Muscle layer of colon (tissue), 2 donors: ENCODE measurements at regions not wholly inside any gene's neighbourhood (a gene's known extent, or its start where the extent isn't known, plus 50 kb on each side); places are given as distances from the start of the nearest gene placed in this dataset.

Experiments used
- H3K27ac ChIP-seq: one replicate; pipeline ENCODE4 v1.7.0; 2013; ENCODE audit warnings: low read depth, mild to moderate bottlenecking, low read length, moderate library complexity
- H3K27me3 ChIP-seq, 2 donors: one replicate each; pipeline ENCODE4 v1.7.0; 2013; ENCODE audit warnings: low read length in 2 of 2, mild to moderate bottlenecking in 2 of 2; ENCODE audit not compliant: insufficient read depth in 2 of 2, control insufficient read depth in 1 of 2
- H3K36me3 ChIP-seq: one replicate; pipeline ENCODE4 v1.7.0; 2013; ENCODE audit warnings: mild to moderate bottlenecking, low read length; ENCODE audit not compliant: insufficient read depth
- H3K4me1 ChIP-seq: one replicate; pipeline ENCODE4 v1.7.0; 2013; ENCODE audit warnings: mild to moderate bottlenecking, low read length; ENCODE audit not compliant: insufficient read depth
- H3K4me3 ChIP-seq, 2 donors: one replicate each; pipeline ENCODE4 v1.7.0; 2013; ENCODE audit warnings: low read length in 2 of 2, low read depth in 1 of 2, mild to moderate bottlenecking in 1 of 2, moderate library complexity in 1 of 2
- H3K9ac ChIP-seq: one replicate; pipeline ENCODE4 v1.7.0; 2013; ENCODE audit warnings: low read length
- H3K9me3 ChIP-seq: one replicate; pipeline ENCODE4 v1.7.0; 2013; ENCODE audit warnings: mild to moderate bottlenecking, low read length
- donor health status: abdominal sarcoma.
- donor health status: Adenocarcinoma of cecum.

DNA sequence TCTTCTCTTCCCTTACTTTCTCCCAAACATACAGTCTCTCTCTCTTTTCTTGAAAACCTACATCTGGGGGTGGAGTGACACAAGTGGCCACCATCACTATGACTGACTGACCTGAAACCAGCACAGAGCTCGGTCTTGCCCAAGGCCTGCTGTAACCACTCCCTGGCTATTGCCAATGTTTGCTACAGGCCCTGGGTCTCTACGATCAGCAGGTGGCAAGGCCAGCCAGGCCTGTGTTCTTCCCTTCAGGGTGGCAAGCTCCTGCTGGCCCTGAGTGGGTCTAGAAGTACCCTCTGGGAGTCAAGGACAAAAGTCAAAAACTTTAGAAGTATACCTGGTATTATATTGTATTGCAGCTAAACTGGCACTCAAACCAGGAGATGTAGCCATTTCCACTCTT is 140.9 kb upstream of the TGFBR2 start:
- Histone ChIP-seq H3K4me3 (peak overlapping the region in 1 of 2 donors; percentile 21), H3K27me3 (no peaks in the 10 kb centered on the region), H3K9ac (no peak overlapping the region), H3K36me3 (no peaks in the 10 kb centered on the region), H3K27ac (peak overlapping the region; percentile 18), H3K9me3 (no peaks in the 10 kb centered on the region), H3K4me1 (peaks cover 34% of the 10 kb centered on the region)

DNA sequence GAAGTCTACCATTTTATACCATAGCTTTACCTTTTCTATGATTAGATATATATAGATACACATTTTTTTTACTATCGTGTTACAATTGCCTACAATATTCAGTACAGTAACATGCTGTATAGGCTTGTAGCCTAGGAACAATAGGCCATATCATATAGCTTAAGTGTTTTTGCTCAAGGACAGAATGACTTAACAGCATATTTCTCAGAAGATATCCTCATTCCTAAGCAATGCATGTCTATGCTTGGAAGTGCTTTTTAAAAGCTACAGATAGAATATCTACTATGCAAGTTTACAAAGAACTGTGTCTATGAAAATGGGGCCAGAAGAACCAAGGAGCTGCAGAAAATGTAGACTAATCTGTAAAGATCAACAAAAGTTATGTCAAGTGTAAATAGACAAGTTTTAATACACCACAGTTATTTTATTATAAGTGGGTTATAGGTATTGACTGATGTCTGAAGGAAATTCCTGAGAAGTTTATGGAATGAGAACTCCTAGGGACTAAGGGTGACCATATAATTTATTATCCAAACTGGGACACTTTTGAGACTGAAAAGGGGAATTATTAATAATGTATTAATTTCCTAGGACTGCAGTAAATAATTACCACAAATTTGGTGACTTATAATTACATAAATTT is 138.7 kb upstream of the TGFBR2 start:
- Histone ChIP-seq H3K27me3 (no peaks in the 10 kb centered on the region), H3K9ac (no peak overlapping the region), H3K36me3 (no peaks in the 10 kb centered on the region), H3K27ac (no peak overlapping the region), H3K4me3 (no peak overlapping the region), H3K9me3 (no peaks in the 10 kb centered on the region), H3K4me1 (peaks cover 38% of the 10 kb centered on the region)

DNA sequence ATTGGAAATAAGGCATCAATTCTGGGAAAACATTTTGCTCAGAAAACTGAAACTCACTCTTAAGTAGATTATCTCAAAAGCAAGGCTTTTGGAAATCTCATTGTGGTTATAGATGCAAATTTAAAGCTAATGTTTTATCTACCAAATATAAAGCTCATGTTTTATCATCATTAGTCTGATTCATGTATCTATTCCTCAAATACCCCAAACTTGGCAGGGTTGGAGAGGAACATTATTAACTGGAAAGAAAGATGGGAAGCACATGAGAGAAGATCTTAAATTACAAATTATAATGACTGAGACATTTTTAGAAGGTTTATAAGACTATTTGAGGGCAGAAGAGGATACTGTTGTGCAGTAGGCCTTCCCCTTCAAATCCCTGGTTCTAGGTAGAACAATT is 137.3 kb upstream of the TGFBR2 start:
- H3K4me3 ChIP-seq = no peak overlapping the region
- no peaks in the 10 kb centered on the region for H3K27me3 ChIP-seq
- H3K9me3 ChIP-seq = no peaks in the 10 kb centered on the region
- H3K36me3 ChIP-seq = no peaks in the 10 kb centered on the region
- no peak overlapping the region for H3K27ac ChIP-seq
- peaks cover 24% of the 10 kb centered on the region for H3K4me1 ChIP-seq
- no peak overlapping the region for H3K9ac ChIP-seq

DNA sequence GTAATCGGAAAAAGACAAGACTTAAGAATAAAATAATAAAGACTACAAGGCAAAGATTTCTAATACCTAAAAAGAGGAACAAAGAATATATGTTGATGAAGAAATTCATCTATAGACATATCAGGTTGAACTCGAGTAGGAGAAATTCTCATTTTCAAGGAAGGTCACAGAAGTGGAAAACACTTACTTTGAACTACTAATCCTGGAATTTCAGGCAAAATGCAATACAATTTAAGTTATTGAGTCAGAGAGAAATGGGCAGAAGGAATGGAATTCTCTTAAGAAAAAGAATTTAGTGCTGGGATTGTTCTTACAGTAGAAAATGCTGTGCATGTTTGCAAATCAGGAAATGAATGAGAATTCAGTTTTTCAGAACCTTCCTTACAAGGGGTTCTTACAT is 135.9 kb upstream of the TGFBR2 start:
- Histone ChIP-seq H3K4me3 (no peak overlapping the region), H3K36me3 (no peaks in the 10 kb centered on the region), H3K9ac (no peak overlapping the region), H3K27ac (no peak overlapping the region), H3K9me3 (no peaks in the 10 kb centered on the region), H3K4me1 (peaks cover 17% of the 10 kb centered on the region), H3K27me3 (no peaks in the 10 kb centered on the region)

DNA sequence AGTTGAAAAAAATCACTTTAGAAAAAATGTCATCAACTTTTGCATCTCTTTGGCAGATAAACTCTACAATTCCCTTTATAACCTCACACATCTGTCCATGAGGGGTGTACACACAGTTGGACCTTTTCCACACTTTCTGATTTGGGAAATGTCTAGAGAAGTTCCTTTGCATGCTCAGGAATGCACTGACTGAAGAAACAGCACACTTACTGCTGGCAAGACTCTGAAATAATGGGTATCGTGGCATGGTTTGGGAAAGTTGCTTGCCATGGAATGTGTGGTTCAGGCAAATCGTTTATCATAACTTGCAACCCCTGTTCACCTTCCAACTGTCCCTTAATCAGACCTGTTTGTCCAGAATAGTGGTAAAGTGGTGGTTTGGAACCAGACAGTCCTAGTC is 135.3 kb upstream of the TGFBR2 start:
- H3K27me3 ChIP-seq = no peaks in the 10 kb centered on the region

DNA sequence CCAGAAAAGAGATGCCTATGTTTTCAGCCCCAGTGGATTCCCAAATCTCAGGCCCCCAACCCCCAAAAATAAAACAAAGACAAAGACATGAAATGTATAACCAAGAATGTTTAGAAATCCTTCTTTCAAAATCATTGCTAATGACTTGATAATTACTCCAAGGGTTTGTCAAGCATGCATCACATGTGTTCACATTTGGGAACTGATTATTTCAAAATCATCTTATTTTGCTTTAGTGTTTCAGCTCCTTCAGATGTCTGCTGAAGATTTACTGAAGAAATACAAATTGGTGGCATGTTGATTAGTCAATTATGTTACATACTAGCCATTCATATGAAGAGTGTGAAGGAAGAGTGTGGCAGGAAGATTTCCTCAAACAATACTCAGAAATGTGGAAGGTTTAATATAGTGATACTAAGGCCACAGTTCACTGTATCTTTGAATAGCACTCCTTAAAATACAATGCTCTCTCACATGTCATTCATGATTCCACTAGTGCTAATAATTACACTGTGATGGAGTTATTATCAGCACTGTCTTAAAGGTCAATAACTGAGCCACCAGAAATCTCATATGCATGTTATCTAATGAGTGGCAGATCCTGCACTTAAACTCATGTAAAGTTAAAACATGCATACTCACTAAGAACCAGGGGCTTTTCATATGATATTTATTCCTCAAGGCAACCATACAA is 134.5 kb upstream of the TGFBR2 start:
- Histone ChIP-seq H3K9ac (no peak overlapping the region), H3K27ac (no peak overlapping the region), H3K36me3 (no peaks in the 10 kb centered on the region), H3K4me3 (no peak overlapping the region), H3K4me1 (peaks cover 20% of the 10 kb centered on the region), H3K27me3 (no peaks in the 10 kb centered on the region), H3K9me3 (no peaks in the 10 kb centered on the region)

More for the DNA sequence above, 135.3 kb upstream of the TGFBR2 start:
- no peak overlapping the region for H3K9ac ChIP-seq
- no peak overlapping the region for H3K4me3 ChIP-seq
- H3K27ac ChIP-seq = no peak overlapping the region
- no peaks in the 10 kb centered on the region for H3K36me3 ChIP-seq
- no peaks in the 10 kb centered on the region for H3K9me3 ChIP-seq
- H3K4me1 ChIP-seq = peaks cover 13% of the 10 kb centered on the region

DNA sequence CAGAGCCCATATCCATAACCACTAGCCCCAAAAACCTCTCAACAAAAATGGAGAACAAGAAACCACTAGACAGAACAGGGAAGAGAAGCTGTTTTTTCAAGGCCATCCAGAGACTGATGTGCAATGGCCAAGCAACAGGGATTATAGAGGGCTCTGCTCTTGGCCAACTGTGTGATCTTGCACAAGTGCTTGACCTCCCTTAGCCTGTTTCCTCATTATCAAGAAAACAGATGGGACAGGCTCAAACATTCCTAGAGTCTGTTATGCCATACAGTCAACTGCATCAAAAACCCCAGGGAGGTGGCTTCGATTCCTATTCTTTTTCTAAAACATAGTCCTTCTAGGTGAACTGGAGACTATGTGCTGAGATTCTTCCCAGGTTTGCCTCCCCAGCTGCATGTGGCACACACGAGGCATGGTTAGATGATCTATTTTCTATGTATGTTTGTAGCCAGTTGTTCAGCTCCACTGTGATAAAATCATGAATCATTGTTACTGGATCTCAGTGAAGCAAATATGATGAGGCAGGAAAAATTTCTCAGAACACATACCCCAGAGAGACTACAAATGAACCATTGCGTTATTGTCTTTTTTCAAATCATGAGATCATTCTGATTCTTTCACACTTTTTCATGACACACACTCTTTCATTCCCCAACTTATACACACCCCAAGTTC is 132.9 kb upstream of the TGFBR2 start:
- Histone ChIP-seq H3K27me3 (no peaks in the 10 kb centered on the region), H3K36me3 (no peaks in the 10 kb centered on the region), H3K9ac (no peak overlapping the region), H3K4me1 (peaks cover 22% of the 10 kb centered on the region), H3K27ac (no peak overlapping the region), H3K9me3 (no peaks in the 10 kb centered on the region), H3K4me3 (no peak overlapping the region)

DNA sequence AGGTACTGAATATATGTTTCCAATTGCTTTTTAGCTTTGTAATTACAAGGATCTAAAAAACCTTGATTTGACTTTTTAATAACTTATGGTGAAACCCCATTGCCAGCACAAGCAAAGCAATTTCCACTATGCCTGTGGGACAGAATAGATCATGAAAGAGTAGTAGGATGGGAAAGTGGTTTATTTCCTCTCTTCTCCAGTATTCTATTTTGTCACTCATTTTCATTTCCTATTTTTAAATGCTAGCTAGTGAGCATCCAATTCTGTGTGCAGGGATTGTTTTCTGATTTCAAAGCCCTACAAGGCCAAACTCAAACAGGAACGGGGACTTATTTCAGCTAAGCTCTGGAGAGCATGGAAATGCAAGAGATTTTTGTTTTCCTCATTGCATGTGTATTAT is 132.0 kb upstream of the TGFBR2 start:
- H3K9me3 ChIP-seq = no peaks in the 10 kb centered on the region
- no peak overlapping the region for H3K9ac ChIP-seq
- no peak overlapping the region for H3K27ac ChIP-seq
- no peaks in the 10 kb centered on the region for H3K36me3 ChIP-seq
- no peak overlapping the region for H3K4me3 ChIP-seq
- peaks cover 27% of the 10 kb centered on the region for H3K4me1 ChIP-seq
- no peaks in the 10 kb centered on the region for H3K27me3 ChIP-seq

DNA sequence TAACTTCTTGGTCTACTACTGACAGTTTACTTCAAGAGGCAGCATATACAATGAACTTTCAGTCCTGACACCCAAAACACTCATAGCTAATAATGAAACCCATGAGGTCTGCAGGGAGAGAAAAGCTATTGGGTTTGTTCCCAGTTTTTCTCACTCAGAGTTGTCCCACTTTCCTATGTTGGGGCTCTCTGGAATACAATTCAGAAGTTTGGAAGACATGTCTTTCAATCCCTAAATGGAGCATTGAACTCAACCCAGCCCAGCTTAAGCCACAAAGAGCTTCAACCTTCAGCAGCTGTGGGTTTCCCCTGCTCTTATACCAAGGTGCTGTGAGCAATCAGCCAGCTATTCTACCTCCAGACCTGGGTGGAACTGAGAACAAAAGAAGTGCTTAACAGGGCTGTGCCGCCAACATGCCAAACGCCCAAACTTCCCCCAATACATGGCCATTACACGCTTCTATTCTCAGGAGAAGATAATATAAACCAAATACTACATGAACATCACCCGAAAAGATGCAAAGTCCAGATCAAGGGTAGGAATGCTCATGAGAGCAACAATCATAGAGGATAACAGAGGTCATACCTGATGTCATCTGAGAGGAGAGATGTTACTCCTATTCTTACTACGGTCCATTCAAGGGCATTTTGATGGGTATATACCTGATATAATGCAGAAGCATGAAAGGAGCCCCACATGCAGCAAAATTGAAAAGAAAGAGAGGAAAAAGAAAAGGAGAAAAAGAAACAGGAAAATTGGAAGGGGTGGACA is 131.2 kb upstream of the TGFBR2 start:
- Histone ChIP-seq H3K36me3 (no peaks in the 10 kb centered on the region), H3K4me3 (no peak overlapping the region), H3K27ac (no peak overlapping the region), H3K4me1 (peaks cover 36% of the 10 kb centered on the region), H3K9me3 (no peaks in the 10 kb centered on the region), H3K27me3 (no peaks in the 10 kb centered on the region), H3K9ac (no peak overlapping the region)

DNA sequence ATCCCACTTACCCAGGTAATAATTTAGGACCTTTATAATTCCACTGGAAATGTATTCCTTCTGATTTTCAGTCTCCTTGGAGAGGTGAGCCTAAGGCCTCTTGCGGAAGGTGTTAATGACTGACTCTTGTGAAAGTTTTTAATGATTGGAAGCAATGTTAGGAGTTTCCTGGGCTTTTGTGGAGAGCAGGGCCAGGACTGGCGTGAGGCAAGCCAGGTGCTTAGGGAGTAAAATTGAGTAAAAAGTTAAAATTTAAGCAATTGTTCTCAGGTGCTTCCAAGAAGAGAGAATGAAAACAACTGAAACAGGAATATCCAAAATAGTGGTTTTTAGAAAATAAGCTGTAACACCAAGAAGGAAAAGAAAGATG is 130.6 kb upstream of the TGFBR2 start:
- Histone ChIP-seq H3K27ac (no peak overlapping the region), H3K9me3 (no peaks in the 10 kb centered on the region), H3K4me1 (peaks cover 38% of the 10 kb centered on the region), H3K36me3 (no peaks in the 10 kb centered on the region), H3K9ac (no peak overlapping the region), H3K27me3 (no peaks in the 10 kb centered on the region), H3K4me3 (no peak overlapping the region)

DNA sequence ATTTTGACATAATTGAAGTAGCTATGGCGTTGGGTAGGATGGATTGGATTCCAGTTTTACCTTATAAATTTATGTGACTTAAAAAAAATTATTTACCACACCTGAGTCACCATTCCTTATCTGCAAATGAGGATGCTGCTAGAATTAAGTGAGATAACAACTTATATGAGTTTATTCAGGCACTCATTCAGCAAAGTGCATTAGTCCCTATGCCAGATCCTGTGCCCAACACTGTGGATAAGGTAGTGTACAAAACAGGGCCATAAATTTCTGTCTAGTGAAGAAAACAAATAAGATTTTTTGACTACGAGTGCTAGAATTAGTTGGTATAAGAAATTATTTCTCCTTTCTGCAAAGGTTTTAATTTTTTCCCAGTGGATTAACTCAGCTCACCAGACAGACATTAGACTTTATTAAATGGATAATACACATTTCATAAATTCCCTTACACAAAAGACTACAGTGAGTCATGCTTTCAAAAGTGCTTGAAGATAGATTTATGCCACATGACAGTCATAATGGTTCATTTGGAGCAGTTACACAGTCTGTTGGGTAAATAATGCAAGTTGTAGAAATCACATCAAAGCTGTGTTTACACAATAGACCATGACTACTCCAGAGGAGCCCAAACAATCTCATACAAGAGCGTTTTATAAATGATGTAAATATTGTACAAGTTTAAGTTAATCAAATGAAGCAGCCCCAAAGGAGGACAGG is 129.9 kb upstream of the TGFBR2 start:
- no peaks in the 10 kb centered on the region for H3K27me3 ChIP-seq
- no peaks in the 10 kb centered on the region for H3K36me3 ChIP-seq
- no peak overlapping the region for H3K4me3 ChIP-seq
- H3K27ac ChIP-seq = no peak overlapping the region
- no peaks in the 10 kb centered on the region for H3K9me3 ChIP-seq
- H3K4me1 ChIP-seq = peaks cover 32% of the 10 kb centered on the region
- H3K9ac ChIP-seq = no peak overlapping the region
